ENCODE measurements at regions not wholly inside any gene's neighbourhood (a gene's known extent, or its start where the extent isn't known, plus 50 kb on each side); places are given as distances from the start of the nearest gene placed in this dataset.

DNA sequence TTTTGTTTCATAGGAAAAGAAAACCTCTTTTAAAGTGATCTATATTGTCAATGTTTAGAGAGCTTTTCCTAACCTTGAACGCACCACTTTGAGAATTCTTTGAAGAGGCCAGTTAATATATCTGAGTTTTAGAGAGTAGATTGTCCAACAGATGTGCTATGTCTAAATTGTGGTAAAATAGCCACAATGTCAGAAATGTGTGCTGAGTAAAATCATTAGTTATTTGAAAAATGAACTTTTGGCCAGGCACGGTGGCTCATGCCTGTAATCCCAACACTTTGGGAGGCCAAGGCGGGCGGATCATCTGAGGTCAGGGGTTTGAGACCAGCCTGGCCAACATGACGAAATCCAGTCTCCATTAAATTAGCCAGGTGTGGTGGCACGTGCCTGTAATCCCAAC lies 61.6 kb upstream of the KIAA1217 start:
- no peak overlapping the region for H3K4me3 Mint-ChIP-seq
- no peak for DNase-seq
- no peaks in the 10 kb centered on the region for H3K4me1 Mint-ChIP-seq (ENCODE audit: low read depth)
- H3K36me3 Mint-ChIP-seq (ENCODE audit: low read depth): no peaks in the 10 kb centered on the region
- peaks cover 6% of the 10 kb centered on the region for H3K27me3 Mint-ChIP-seq (ENCODE audit: low read depth)
- no peak overlapping the region for H3K27ac Mint-ChIP-seq
- CTCF ChIA-PET: no interaction called here
- intact Hi-C loops (cut with micrococcal nuclease): no loop called here
- H3K9me3 Mint-ChIP-seq: no peaks in the 10 kb centered on the region

- H3K27ac Mint-ChIP-seq: no peak overlapping the region
- H3K9me3 Mint-ChIP-seq: no peaks in the 10 kb centered on the region
- no peaks in the 10 kb centered on the region for H3K4me1 Mint-ChIP-seq (ENCODE audit: low read depth)
- no peaks in the 10 kb centered on the region for H3K36me3 Mint-ChIP-seq (ENCODE audit: low read depth)
- intact Hi-C loops (cut with micrococcal nuclease): no loop called here
- H3K27me3 Mint-ChIP-seq (ENCODE audit: low read depth): peaks cover 7% of the 10 kb centered on the region
- no peak for DNase-seq
- CTCF ChIA-PET: no interaction called here
- no peak overlapping the region for H3K4me3 Mint-ChIP-seq
Measured at GRCh38 chr10:24149640-24150039, 59.3 kb upstream of the KIAA1217 start.

- DNase-seq: no peak
- CTCF ChIA-PET: no interaction called here
- H3K4me3 Mint-ChIP-seq: no peak overlapping the region
- no peaks in the 10 kb centered on the region for H3K36me3 Mint-ChIP-seq (ENCODE audit: low read depth)
- H3K27me3 Mint-ChIP-seq (ENCODE audit: low read depth): peaks cover 4% of the 10 kb centered on the region
- H3K9me3 Mint-ChIP-seq: no peaks in the 10 kb centered on the region
- H3K4me1 Mint-ChIP-seq (ENCODE audit: low read depth): no peaks in the 10 kb centered on the region
- intact Hi-C loops (cut with micrococcal nuclease): no loop called here
- no peak overlapping the region for H3K27ac Mint-ChIP-seq
Measured at GRCh38 chr10:24150853-24151252, 58.1 kb upstream of the KIAA1217 start.

DNA sequence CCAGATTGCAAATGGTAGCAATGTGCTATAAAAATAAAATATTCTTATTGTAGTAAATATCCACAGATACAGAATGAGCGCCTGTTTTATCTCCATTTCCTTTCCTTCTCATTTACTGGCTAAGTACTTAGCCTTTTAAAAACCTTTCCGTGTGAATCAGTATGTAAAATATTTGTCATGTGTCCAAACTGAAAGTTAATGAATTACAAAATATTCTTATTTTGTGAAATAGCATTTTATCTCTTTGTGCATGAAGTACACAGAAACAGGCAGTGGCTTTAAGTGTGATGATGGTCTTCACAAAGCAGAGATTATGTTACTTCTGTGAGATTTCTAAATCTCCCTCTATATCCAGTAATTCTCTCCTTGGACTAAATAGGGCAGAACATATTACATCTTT lies 56.7 kb upstream of the KIAA1217 start:
- Mint-ChIP-seq H3K27me3 (ENCODE audit: low read depth) (peaks cover 4% of the 10 kb centered on the region), H3K4me1 (ENCODE audit: low read depth) (no peaks in the 10 kb centered on the region), H3K27ac (no peak overlapping the region), H3K4me3 (no peak overlapping the region), H3K9me3 (peaks cover 6% of the 10 kb centered on the region), H3K36me3 (ENCODE audit: low read depth) (no peaks in the 10 kb centered on the region)
- CTCF ChIA-PET: no interaction called here
- no peak for DNase-seq
- intact Hi-C loops (cut with micrococcal nuclease): no loop called here

- peaks cover 4% of the 10 kb centered on the region for H3K27me3 Mint-ChIP-seq (ENCODE audit: low read depth)
- DNase-seq: no peak
- CTCF ChIA-PET: no interaction called here
- no peaks in the 10 kb centered on the region for H3K4me1 Mint-ChIP-seq (ENCODE audit: low read depth)
- intact Hi-C loops (cut with micrococcal nuclease): no loop called here
- H3K36me3 Mint-ChIP-seq (ENCODE audit: low read depth): no peaks in the 10 kb centered on the region
- H3K4me3 Mint-ChIP-seq: no peak overlapping the region
- peaks cover 11% of the 10 kb centered on the region for H3K9me3 Mint-ChIP-seq
- H3K27ac Mint-ChIP-seq: no peak overlapping the region
Measured at GRCh38 chr10:24153031-24153430, 55.9 kb upstream of the KIAA1217 start.

DNA sequence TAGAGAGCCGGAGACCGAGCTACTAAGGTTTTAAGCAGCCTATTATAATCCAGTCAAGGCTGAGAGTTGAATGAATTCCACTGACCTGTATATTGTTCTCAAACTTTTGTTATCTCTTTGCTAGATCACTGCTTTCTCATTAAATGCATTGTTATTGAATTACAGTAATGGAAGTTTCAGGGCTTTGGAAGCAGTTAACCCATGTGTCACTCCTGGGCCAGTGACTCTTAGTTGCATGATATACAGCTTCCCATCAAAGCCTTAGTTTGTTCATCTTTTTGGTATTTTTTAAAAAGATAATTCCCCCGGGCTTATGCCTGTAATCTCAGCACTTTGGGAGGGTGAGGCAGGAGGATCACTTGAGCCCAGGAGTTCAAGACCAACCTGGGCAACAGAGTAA lies 55.4 kb upstream of the KIAA1217 start:
- intact Hi-C loops (cut with micrococcal nuclease): no loop called here
- H3K9me3 Mint-ChIP-seq: peaks cover 11% of the 10 kb centered on the region
- H3K27ac Mint-ChIP-seq: no peak overlapping the region
- no peaks in the 10 kb centered on the region for H3K36me3 Mint-ChIP-seq (ENCODE audit: low read depth)
- CTCF ChIA-PET: no interaction called here
- H3K27me3 Mint-ChIP-seq (ENCODE audit: low read depth): peaks cover 4% of the 10 kb centered on the region
- H3K4me3 Mint-ChIP-seq: no peak overlapping the region
- no peak for DNase-seq
- no peaks in the 10 kb centered on the region for H3K4me1 Mint-ChIP-seq (ENCODE audit: low read depth)

DNA sequence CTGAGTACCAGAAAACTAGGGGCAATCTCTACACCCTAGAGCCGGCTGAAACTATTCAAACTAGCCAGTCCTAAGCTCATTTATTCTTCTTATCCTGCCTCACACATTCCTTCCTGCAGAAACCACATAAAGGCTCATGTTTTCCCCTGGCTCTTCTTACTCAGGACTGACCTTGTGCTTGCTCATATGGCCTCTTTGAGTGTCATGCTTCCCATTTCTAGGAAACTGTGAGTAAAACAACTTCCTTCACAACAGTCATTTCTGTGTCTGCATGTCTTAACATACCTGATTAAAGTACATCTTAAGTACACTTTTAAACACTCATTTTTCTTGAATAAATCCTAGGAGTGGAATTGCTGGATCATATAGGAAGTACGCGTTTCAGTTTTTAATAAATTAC lies 52.3 kb upstream of the KIAA1217 start:
- Mint-ChIP-seq H3K27me3 (ENCODE audit: low read depth) (peaks cover 2% of the 10 kb centered on the region), H3K9me3 (peaks cover 11% of the 10 kb centered on the region), H3K4me1 (ENCODE audit: low read depth) (no peaks in the 10 kb centered on the region), H3K4me3 (no peak overlapping the region), H3K36me3 (ENCODE audit: low read depth) (no peaks in the 10 kb centered on the region), H3K27ac (no peak overlapping the region)
- DNase-seq: no peak
- intact Hi-C loops (cut with micrococcal nuclease): no loop called here
- CTCF ChIA-PET: no interaction called here

DNA sequence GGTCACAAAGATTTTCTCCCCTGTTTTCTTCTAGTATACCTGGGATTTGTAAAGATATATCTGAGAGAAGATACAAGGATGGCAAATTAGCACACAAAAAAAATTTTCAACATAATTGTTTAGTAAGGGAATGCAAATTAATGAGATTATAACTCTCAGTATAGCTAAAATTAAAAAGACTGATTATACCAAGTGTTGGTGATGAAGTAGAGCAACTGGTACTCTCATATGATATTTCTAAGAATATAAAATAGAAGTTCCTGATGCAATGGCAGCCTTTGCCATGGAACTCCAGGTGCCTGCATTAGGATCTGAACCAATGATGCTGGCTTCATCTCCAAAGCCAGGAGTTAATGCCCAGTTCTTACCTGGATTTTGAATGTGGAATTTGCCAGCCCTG lies 51.4 kb upstream of the KIAA1217 start:
- peaks cover 2% of the 10 kb centered on the region for H3K27me3 Mint-ChIP-seq (ENCODE audit: low read depth)
- no peaks in the 10 kb centered on the region for H3K4me1 Mint-ChIP-seq (ENCODE audit: low read depth)
- CTCF ChIA-PET: no interaction called here
- H3K9me3 Mint-ChIP-seq: peaks cover 11% of the 10 kb centered on the region
- DNase-seq: no peak
- intact Hi-C loops (cut with micrococcal nuclease): no loop called here
- H3K27ac Mint-ChIP-seq: no peak overlapping the region
- no peak overlapping the region for H3K4me3 Mint-ChIP-seq
- no peaks in the 10 kb centered on the region for H3K36me3 Mint-ChIP-seq (ENCODE audit: low read depth)
